A549 (cell line): ENCODE measurements at regions not wholly inside any gene's neighbourhood (a gene's known extent, or its start where the extent isn't known, plus 50 kb on each side); places are given as distances from the start of the nearest gene placed in this dataset.

ENCODE experiments used
- BCL3 ChIP-seq: fragments of >200 bp; sonication (Bioruptor Twin); formaldehyde crosslinking; IDR thresholded peaks from 3 replicates; pipeline ENCODE4 v1.6.1; 2016
- CEBPB ChIP-seq, 2 experiments: fragments of >200 bp in 1 of 2; sonication (Bioruptor Twin) in 1 of 2; formaldehyde crosslinking in 1 of 2; IDR thresholded peaks; 2 replicates each; pipeline ENCODE4 v1.6.1; 2012 to 2016
- CHD2 ChIP-seq: fragments of 150-350 bp; IDR thresholded peaks from 2 replicates; pipeline ENCODE4 v1.6.1; 2014; ENCODE audit warnings: low read length; ENCODE audit not compliant: partially characterized antibody
- CTCF ChIP-seq: fragments of >200 bp; sonication (Bioruptor Twin); formaldehyde crosslinking; IDR thresholded peaks from 3 replicates; pipeline ENCODE4 v1.5.1; 2016
- HDAC2 ChIP-seq: fragments of 200-600 bp; sonication (generic); IDR thresholded peaks from 2 replicates; pipeline ENCODE4 v1.6.1; 2016
- MAX ChIP-seq: IDR thresholded peaks from 2 replicates; pipeline ENCODE4 v1.6.1; 2012
- NR3C1 ChIP-seq: fragments of >200 bp; sonication (Bioruptor Twin); formaldehyde crosslinking; IDR thresholded peaks from 3 replicates; pipeline ENCODE4 v1.6.1; 2017
- POLR2A ChIP-seq: IDR thresholded peaks from 2 replicates; pipeline ENCODE4 v1.6.1; 2012; ENCODE audit warnings: mild to moderate bottlenecking, low read length
- RAD21 ChIP-seq, 2 experiments: fragments of >200 bp in 1 of 2; sonication (Bioruptor Twin) in 1 of 2; formaldehyde crosslinking in 1 of 2; IDR thresholded peaks in 1 of 2; conservative IDR thresholded peaks in 1 of 2; 2 replicates in 1 of 2; 3 replicates in 1 of 2; pipeline ENCODE4 v1.6.1; 2012 to 2018; ENCODE audit warnings: inconsistent platforms in 1 of 2
- ZC3H11A ChIP-seq: fragments of 450-650 bp; IDR thresholded peaks from 2 replicates; pipeline ENCODE4 v1.6.1; 2014; ENCODE audit warnings: antibody characterized with exemption, mild to moderate bottlenecking
- ZFP36 ChIP-seq: fragments of 450-650 bp; IDR thresholded peaks from 2 replicates; pipeline ENCODE4 v1.6.1; 2014; ENCODE audit warnings: borderline replicate concordance; ENCODE audit not compliant: partially characterized antibody

- TF ChIP-seq ZC3H11A = no peak
- no peak for TF ChIP-seq CHD2
- TF ChIP-seq RAD21 (conservative IDR thresholded peaks at IDR 0.05 in 1 of 2, IDR thresholded peaks at IDR 0.05 in 1 of 2) = peak; percentile 50 to 55
- peak; percentile 74 for TF ChIP-seq CTCF
- no peak for TF ChIP-seq POLR2A
- no peak for TF ChIP-seq BCL3
- no peak for TF ChIP-seq NR3C1
- no peak for TF ChIP-seq ZFP36
- TF ChIP-seq CEBPB (IDR thresholded peaks at IDR 0.05) = no peak
- TF ChIP-seq HDAC2 = no peak
- TF ChIP-seq MAX = no peak
Measured at GRCh38 chr9:21709464-21710058, 92.9 kb upstream of the MTAP start.
